Activated CD4-positive, alpha-beta memory T cell treated with anti-CD3 and anti-CD28 coated beads for 36 hours (primary cell): ENCODE measurements at regions not wholly inside any gene's neighbourhood (a gene's known extent, or its start where the extent isn't known, plus 50 kb on each side); places are given as distances from the start of the nearest gene placed in this dataset.

Experiments used
- CTCF ChIA-PET: fragments of 350-600 bp; sonication (Branson Sonifier 250); formaldehyde crosslinking; loops from one replicate; lab custom pipeline; 2021; ENCODE audit warnings: antibody characterized with exemption, inconsistent platforms; lab: Charles Lee
- POLR2A ChIA-PET: fragments of 350-600 bp; sonication (Branson Sonifier 250); formaldehyde crosslinking; loops from one replicate; lab custom pipeline; 2021; ENCODE audit warnings: antibody characterized with exemption; lab: Charles Lee
- DNase-seq: peaks from one replicate; pipeline ENCODE4 v3.0.0-alpha.2; 2020
- H3K27ac Mint-ChIP-seq: one replicate; pipeline ENCODE4 v1.8.0; 2021; ENCODE audit warnings: mixed read lengths
- H3K27me3 Mint-ChIP-seq: one replicate; pipeline ENCODE4 v1.8.0; 2021; ENCODE audit warnings: mixed read lengths
- H3K36me3 Mint-ChIP-seq: one replicate; pipeline ENCODE4 v1.8.0; 2021; ENCODE audit warnings: mixed read lengths
- H3K4me1 Mint-ChIP-seq: one replicate; pipeline ENCODE4 v1.8.0; 2021; ENCODE audit warnings: low read depth, mixed read lengths
- H3K4me3 Mint-ChIP-seq: one replicate; pipeline ENCODE4 v1.8.0; 2021; ENCODE audit warnings: mild to moderate bottlenecking, mixed read lengths
- H3K9me3 Mint-ChIP-seq: one replicate; pipeline ENCODE4 v1.8.0; 2021; ENCODE audit warnings: mixed read lengths
- intact Hi-C: fragments of 100-400 bp; cut with micrococcal nuclease; formaldehyde crosslinking; loops from one replicate; pipeline ENCODE4 v1.15.1; 2023

GRCh38 chr15:27702581-27702980 is 396.5 kb downstream of the OCA2 start:
- CTCF ChIA-PET = no interaction called here
- POLR2A ChIA-PET = no interaction called here

DNA sequence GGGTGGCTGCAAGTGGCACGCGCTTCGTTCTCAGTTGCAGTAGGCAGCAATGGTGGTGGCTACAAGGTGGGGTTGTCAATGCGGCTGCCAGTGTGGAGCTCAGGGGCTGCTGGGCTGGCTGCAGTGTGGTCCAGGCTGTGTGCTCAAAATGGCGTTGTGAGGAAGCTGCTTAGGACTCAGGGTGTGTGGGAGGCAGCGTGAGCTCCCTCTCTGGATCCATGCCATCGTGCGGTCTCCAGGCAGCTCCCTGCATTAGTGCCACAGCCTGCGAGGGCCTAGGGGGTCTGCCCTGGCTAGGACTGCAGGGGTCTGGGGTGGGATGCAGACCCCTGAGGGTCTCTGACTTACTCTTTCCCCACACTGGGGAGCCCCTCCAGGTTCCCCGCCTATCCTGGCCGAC is 397.2 kb downstream of the OCA2 start:
- no peaks in the 10 kb centered on the region for H3K4me1 Mint-ChIP-seq
- intact Hi-C loops = no loop called here
- H3K36me3 Mint-ChIP-seq = no peaks in the 10 kb centered on the region
- H3K9me3 Mint-ChIP-seq = peaks cover 10% of the 10 kb centered on the region
- ChIA-PET POLR2A (no interaction called here), CTCF (no interaction called here)
- no peak overlapping the region for H3K27ac Mint-ChIP-seq
- no peaks in the 10 kb centered on the region for H3K27me3 Mint-ChIP-seq
- DNase-seq = no peak
- H3K4me3 Mint-ChIP-seq = no peak overlapping the region

More at GRCh38 chr15:27702581-27702980, 396.5 kb downstream of the OCA2 start:
- Mint-ChIP-seq H3K27ac (no peak overlapping the region), H3K27me3 (no peaks in the 10 kb centered on the region), H3K36me3 (no peaks in the 10 kb centered on the region), H3K4me3 (no peak overlapping the region), H3K4me1 (no peaks in the 10 kb centered on the region), H3K9me3 (peaks cover 10% of the 10 kb centered on the region)
- DNase-seq = no peak
- intact Hi-C loops = no loop called here

- Mint-ChIP-seq H3K27me3 (no peaks in the 10 kb centered on the region), H3K36me3 (no peaks in the 10 kb centered on the region), H3K4me1 (no peaks in the 10 kb centered on the region), H3K4me3 (no peak overlapping the region), H3K9me3 (peaks cover 10% of the 10 kb centered on the region), H3K27ac (no peak overlapping the region)
- DNase-seq = no peak
- intact Hi-C loops = no loop called here
- ChIA-PET POLR2A (no interaction called here), CTCF (no interaction called here)
Measured at GRCh38 chr15:27701014-27701413, 398.1 kb downstream of the OCA2 start.

DNA sequence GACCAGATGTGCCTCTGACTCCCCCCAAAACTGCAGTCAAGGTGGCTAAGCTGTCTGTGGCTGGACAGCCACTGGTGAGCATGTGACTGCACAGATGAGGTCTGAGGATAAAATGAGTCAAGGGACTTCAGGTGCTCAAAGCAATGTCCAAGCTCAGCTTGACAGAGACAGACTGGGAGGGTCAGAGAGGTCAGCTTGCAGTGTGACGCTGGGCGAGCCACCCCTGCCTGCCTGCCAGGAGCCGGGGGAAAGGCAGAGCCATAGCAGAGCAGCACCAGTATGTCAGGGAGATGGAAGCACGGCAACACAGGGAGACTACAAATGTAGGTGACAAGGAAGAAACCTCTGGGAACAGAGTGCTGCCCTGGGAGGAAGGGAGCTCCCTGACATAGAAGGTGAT is 399.4 kb downstream of the OCA2 start:
- DNase-seq = no peak
- Mint-ChIP-seq H3K4me1 (no peaks in the 10 kb centered on the region), H3K36me3 (no peaks in the 10 kb centered on the region), H3K27ac (no peak overlapping the region), H3K27me3 (no peaks in the 10 kb centered on the region), H3K4me3 (no peak overlapping the region), H3K9me3 (peaks cover 5% of the 10 kb centered on the region)
- intact Hi-C loops = no loop called here
- POLR2A ChIA-PET = no interaction called here
- CTCF ChIA-PET = no interaction called here

DNA sequence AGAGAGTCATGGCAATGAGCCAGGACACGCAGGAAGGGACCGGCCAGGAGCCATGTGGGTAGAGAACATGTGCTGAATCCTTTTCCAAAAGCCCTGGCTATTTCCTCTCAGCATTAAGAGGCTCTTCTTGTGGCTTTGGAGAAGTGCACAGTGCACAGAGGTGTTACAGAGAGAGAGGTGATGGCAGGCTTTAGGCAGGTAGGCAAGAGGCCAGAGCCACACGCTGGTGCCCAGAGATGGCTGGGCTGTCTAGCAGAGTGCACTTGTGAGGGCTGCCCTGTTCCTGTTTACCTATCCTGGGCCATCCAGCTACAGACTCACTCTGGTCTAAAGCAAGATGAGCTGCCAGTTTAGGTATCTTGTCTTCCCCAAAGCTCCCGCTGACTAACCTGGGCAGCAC is 402.6 kb downstream of the OCA2 start:
- Mint-ChIP-seq H3K4me3 (no peak overlapping the region), H3K27me3 (no peaks in the 10 kb centered on the region), H3K36me3 (no peaks in the 10 kb centered on the region), H3K9me3 (peaks cover 3% of the 10 kb centered on the region), H3K27ac (no peak overlapping the region), H3K4me1 (no peaks in the 10 kb centered on the region)
- ChIA-PET CTCF (no interaction called here), POLR2A (no interaction called here)
- intact Hi-C loops = no loop called here
- no peak for DNase-seq

- no peak overlapping the region for H3K4me3 Mint-ChIP-seq
- no peaks in the 10 kb centered on the region for H3K27me3 Mint-ChIP-seq
- POLR2A ChIA-PET = no interaction called here
- H3K27ac Mint-ChIP-seq = no peak overlapping the region
- H3K9me3 Mint-ChIP-seq = peaks cover 3% of the 10 kb centered on the region
- H3K36me3 Mint-ChIP-seq = no peaks in the 10 kb centered on the region
- DNase-seq = no peak
- intact Hi-C loops = no loop called here
- CTCF ChIA-PET = no interaction called here
- H3K4me1 Mint-ChIP-seq = no peaks in the 10 kb centered on the region
Measured at GRCh38 chr15:27695726-27696125, 403.4 kb downstream of the OCA2 start.

- no peaks in the 10 kb centered on the region for H3K4me1 Mint-ChIP-seq
- H3K27ac Mint-ChIP-seq = no peak overlapping the region
- H3K27me3 Mint-ChIP-seq = no peaks in the 10 kb centered on the region
- POLR2A ChIA-PET = no interaction called here
- DNase-seq = no peak
- H3K4me3 Mint-ChIP-seq = no peak overlapping the region
- intact Hi-C loops = no loop called here
- CTCF ChIA-PET = no interaction called here
- H3K36me3 Mint-ChIP-seq = no peaks in the 10 kb centered on the region
- H3K9me3 Mint-ChIP-seq = peaks cover 3% of the 10 kb centered on the region
Measured at GRCh38 chr15:27694506-27695087, 404.5 kb downstream of the OCA2 start.

DNA sequence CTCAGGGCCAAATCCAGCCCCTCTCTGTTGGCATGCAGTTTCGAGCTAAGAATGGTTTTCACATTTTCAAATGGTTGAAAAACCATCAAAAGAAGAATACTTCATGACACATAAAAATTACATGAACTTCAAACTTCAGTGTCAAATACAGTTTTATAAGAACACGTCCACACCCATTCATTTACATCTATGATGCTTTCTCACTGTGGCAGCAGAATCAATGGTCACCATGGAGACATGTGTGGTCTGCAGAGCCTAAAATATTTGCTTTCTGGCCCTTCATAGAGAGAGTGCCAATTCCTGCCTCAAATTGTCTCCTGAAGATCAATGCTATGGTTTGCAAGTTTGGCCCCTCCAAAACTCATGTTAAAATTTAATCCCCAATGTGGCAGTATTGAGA is 405.8 kb downstream of the OCA2 start:
- Mint-ChIP-seq H3K9me3 (peaks cover 3% of the 10 kb centered on the region), H3K27me3 (no peaks in the 10 kb centered on the region), H3K36me3 (no peaks in the 10 kb centered on the region), H3K27ac (no peak overlapping the region), H3K4me1 (no peaks in the 10 kb centered on the region), H3K4me3 (no peak overlapping the region)
- intact Hi-C loops = no loop called here
- ChIA-PET CTCF (no interaction called here), POLR2A (no interaction called here)
- no peak for DNase-seq

GRCh38 chr15:27692438-27692837 is 406.7 kb downstream of the OCA2 start:
- intact Hi-C loops = no loop called here
- Mint-ChIP-seq H3K27ac (no peak overlapping the region), H3K9me3 (peaks cover 3% of the 10 kb centered on the region), H3K36me3 (no peaks in the 10 kb centered on the region), H3K27me3 (no peaks in the 10 kb centered on the region), H3K4me1 (no peaks in the 10 kb centered on the region), H3K4me3 (no peak overlapping the region)
- DNase-seq = no peak
- ChIA-PET POLR2A (no interaction called here), CTCF (no interaction called here)

DNA sequence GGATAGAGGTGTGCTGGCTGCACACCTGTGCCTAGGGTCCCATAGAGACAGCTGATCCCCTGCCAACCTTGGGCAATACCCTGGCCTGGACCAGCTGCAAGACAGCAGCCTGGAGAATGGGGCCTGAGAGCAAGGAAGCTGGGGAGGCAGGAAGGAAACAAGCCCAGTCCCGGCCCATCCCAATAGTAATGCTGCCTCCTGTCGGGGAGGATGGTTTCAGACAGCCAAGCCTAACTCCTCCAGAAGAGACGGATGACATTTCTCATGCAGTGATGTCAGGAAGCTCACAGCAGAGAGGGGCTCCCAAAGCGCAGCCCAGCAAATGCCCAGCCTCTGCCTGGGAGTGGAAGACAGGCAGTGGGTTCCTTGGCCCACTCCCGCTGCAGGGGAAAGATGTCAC is 408.8 kb downstream of the OCA2 start:
- no peaks in the 10 kb centered on the region for H3K4me1 Mint-ChIP-seq
- DNase-seq = no peak
- ChIA-PET POLR2A (no interaction called here), CTCF (no interaction called here)
- no peak overlapping the region for H3K4me3 Mint-ChIP-seq
- peaks cover 3% of the 10 kb centered on the region for H3K9me3 Mint-ChIP-seq
- no peaks in the 10 kb centered on the region for H3K36me3 Mint-ChIP-seq
- intact Hi-C loops = no loop called here
- H3K27me3 Mint-ChIP-seq = no peaks in the 10 kb centered on the region
- no peak overlapping the region for H3K27ac Mint-ChIP-seq

DNA sequence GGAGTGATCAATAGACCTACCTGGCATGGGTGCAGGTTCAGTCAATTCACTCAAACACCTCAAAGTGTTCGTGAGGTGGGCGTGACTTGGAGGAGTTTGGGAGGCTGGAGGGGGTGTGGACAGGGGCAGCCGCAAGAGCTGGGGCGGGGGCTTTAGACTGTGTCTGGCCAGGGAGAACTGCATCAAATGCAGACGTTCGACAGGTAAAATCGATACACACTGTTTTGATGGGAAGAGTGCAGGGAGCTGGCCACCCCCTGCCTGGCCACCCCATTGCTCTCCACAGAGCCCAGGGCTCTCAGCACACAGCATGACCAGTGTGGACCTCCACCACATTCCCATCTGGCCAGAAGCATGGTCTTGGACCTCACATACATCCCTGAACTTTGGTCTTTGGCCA is 412.1 kb downstream of the OCA2 start:
- no peak for DNase-seq
- no peaks in the 10 kb centered on the region for H3K9me3 Mint-ChIP-seq
- H3K4me1 Mint-ChIP-seq = no peaks in the 10 kb centered on the region
- H3K4me3 Mint-ChIP-seq = no peak overlapping the region
- H3K27ac Mint-ChIP-seq = no peak overlapping the region
- no peaks in the 10 kb centered on the region for H3K36me3 Mint-ChIP-seq
- CTCF ChIA-PET = no interaction called here
- intact Hi-C loops = no loop called here
- H3K27me3 Mint-ChIP-seq = no peaks in the 10 kb centered on the region
- POLR2A ChIA-PET = no interaction called here

DNA sequence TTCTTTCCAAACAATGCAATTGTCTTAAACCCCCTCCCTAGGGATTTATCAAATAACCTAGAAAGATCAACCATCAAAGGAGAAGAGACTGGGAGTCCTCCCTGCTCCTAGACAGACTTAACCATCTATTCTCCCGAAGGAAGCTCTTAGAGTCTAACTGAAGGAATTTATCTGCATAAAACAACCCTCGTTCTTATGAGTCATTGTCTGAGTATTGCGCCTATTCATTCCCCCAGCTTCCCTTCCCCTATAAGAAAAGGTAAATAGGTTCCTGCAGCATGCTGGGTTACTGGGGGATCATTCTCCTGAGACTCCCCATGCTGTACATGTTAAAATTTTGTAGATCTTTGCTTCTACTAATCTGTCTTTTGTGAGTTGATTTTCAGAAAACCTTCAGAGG is 412.7 kb downstream of the OCA2 start:
- H3K36me3 Mint-ChIP-seq = no peaks in the 10 kb centered on the region
- H3K4me3 Mint-ChIP-seq = no peak overlapping the region
- intact Hi-C loops = no loop called here
- no peaks in the 10 kb centered on the region for H3K4me1 Mint-ChIP-seq
- no peak for DNase-seq
- no peaks in the 10 kb centered on the region for H3K9me3 Mint-ChIP-seq
- peaks cover 1% of the 10 kb centered on the region for H3K27me3 Mint-ChIP-seq
- ChIA-PET CTCF (no interaction called here), POLR2A (no interaction called here)
- no peak overlapping the region for H3K27ac Mint-ChIP-seq

DNA sequence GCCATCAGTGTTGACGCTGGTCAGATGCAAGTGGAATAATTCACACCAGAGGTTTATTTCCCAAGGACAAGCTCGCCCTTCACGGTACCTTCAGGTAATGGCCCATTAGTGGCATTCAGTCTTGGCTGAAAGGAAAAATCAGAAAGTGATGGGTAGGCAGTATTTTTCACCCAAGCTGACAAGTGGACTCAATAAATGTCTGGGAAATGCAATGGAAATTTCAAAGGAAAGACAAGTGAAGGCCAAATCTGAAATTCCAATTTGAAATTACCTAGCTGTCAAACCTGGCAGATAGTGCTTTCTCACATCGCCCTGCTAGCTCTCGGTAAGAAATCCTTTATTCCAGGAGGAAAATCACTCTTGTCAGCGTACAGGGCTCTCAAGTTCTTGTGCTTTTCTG is 413.5 kb downstream of the OCA2 start:
- ChIA-PET CTCF (no interaction called here), POLR2A (no interaction called here)
- no peaks in the 10 kb centered on the region for H3K36me3 Mint-ChIP-seq
- peaks cover 1% of the 10 kb centered on the region for H3K27me3 Mint-ChIP-seq
- H3K27ac Mint-ChIP-seq = no peak overlapping the region
- no peaks in the 10 kb centered on the region for H3K9me3 Mint-ChIP-seq
- no peaks in the 10 kb centered on the region for H3K4me1 Mint-ChIP-seq
- DNase-seq = no peak
- no peak overlapping the region for H3K4me3 Mint-ChIP-seq
- intact Hi-C loops = no loop called here
